ENCODE measurements at regions not wholly inside any gene's neighbourhood (a gene's known extent, or its start where the extent isn't known, plus 50 kb on each side); places are given as distances from the start of the nearest gene placed in this dataset.

DNA sequence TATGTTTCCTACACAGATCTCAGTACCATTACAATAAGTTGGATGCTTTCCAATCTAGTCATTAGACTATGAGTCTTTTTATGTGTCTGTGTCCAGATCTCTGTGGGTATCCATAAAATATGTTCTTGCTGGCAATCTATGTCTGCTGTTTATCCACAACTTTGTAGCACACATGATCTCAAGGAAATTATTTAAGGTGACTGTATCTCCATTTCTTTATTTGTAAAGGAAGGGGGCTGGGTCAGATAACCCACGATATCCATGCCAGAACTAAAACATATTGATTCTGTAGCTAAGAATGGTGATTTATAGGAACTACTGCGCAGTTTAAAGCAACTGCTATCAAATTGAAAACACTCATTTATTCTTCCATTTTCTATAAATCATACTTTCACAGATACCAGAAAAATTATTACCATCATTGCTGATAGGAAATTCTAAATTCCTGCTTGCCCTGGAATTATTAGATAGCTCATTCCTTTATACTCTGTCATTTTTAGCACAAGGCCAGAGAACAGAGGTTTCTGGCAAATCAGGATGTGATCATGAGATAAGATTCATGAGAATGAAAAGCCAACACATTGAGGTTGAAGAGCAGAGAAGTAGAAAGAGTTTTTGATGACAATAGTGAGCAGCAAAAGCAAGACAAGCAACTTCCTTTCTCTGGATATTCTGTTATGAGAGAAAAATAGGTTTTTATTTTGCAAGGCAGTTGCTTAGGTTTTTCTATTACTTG, 851.4 kb upstream of the CITED2 start:
- no peaks in the 10 kb centered on the region for H3K9me3 ChIP-seq
- no peaks in the 10 kb centered on the region for H3K27me3 ChIP-seq
- H3K36me3 ChIP-seq, result no peaks in the 10 kb centered on the region
- H3K27ac ChIP-seq, result no peak overlapping the region
- H3K4me3 ChIP-seq, result no peak overlapping the region
- no peak for DNase-seq (ENCODE audit: low spot score)
- H3K4me1 ChIP-seq, result no peaks in the 10 kb centered on the region
- TF ChIP-seq CTCF (IDR thresholded peaks at IDR 0.05), result no peak

- DNase-seq (ENCODE audit: low spot score), result no peak
- TF ChIP-seq CTCF (IDR thresholded peaks at IDR 0.05), result no peak
- Histone ChIP-seq H3K27me3 (no peaks in the 10 kb centered on the region), H3K27ac (no peak overlapping the region), H3K36me3 (no peaks in the 10 kb centered on the region), H3K9me3 (peaks cover 0 to 35% of the 10 kb centered on the region in 2 donors), H3K4me1 (no peaks in the 10 kb centered on the region), H3K4me3 (no peak overlapping the region)
These were observed 842.8 kb upstream of the CITED2 start for GRCh38 chr6:140217283-140217682.

DNA sequence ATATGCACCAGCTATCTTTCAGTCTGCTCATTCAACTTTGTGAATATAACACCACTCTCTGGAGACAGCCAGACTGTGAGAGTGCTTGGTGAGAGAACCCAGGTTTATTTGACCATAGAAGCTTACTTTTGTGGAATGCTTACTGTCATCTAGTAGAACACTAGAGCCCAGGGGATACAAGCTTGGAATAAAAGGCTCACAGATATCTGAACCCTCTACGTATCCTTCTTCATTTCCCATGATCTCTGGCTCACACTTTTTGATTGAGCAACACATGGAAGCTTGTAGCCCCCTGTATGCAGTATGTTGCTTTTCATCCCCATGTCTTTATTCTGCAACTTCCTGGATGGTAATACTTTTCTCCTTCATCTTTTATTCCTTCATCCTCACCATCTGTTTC, 835.3 kb upstream of the CITED2 start:
- no peaks in the 10 kb centered on the region for H3K27me3 ChIP-seq
- no peaks in the 10 kb centered on the region for H3K4me1 ChIP-seq
- no peak overlapping the region for H3K27ac ChIP-seq
- H3K36me3 ChIP-seq, result no peaks in the 10 kb centered on the region
- no peak for TF ChIP-seq CTCF (IDR thresholded peaks at IDR 0.05)
- DNase-seq (ENCODE audit: low spot score), result no peak
- no peak overlapping the region for H3K4me3 ChIP-seq
- no peaks in the 10 kb centered on the region for H3K9me3 ChIP-seq

GRCh38 chr6:140208286-140208685, 833.8 kb upstream of the CITED2 start:
- Histone ChIP-seq H3K27me3 (no peaks in the 10 kb centered on the region), H3K4me1 (peaks cover 0 to 11% of the 10 kb centered on the region in 2 donors), H3K36me3 (no peaks in the 10 kb centered on the region), H3K4me3 (no peak overlapping the region), H3K27ac (no peak overlapping the region), H3K9me3 (no peaks in the 10 kb centered on the region)
- no peak for DNase-seq (ENCODE audit: low spot score)
- no peak for TF ChIP-seq CTCF (IDR thresholded peaks at IDR 0.05)

DNA sequence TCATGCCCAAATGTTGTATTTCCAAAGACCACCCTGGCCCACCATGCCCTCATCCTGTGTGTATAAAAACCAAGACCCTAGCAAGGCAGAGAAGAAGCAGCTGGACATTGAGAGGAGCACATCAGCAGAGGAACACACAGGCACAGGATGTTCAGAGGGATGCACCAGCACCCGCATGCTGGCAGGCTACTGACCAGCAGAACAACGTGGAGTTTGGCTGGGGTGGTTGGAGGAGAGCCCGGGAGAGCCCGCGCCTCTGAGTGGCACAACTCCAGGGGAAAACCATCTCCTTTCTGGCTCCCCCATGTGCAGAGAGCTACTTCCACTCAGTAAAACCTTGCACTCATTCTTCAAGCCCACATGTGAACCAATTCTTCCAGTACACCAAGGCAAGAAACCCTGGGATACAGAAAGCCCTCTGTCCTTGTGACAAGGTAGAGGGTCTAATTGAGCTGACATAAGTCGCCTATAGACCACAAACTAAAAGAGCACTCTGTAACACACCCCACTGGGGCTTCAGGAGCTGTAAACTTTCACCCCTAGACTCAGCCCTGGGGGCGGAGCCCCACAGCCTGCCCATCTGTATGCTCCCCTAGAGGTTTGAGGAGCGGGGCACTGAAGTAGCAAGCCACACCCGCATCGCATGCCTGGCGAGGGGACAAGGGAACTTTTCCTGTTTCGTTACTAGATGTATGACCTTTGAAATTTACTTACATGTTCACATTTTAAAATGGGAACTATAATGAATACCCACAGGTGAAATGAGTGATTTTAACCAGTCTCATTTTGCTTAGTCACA, 831.5 kb upstream of the CITED2 start:
- Histone ChIP-seq H3K36me3 (no peaks in the 10 kb centered on the region), H3K9me3 (no peaks in the 10 kb centered on the region), H3K4me1 (peaks cover 0 to 17% of the 10 kb centered on the region in 2 donors), H3K27me3 (no peaks in the 10 kb centered on the region), H3K27ac (no peak overlapping the region), H3K4me3 (no peak overlapping the region)
- no peak for TF ChIP-seq CTCF (IDR thresholded peaks at IDR 0.05)
- DNase-seq (ENCODE audit: low spot score), result no peak

Measured in right atrium auricular region (tissue), 2 donors.